HG03103 (cell line): ENCODE measurements at regions not wholly inside any gene's neighbourhood (a gene's known extent, or its start where the extent isn't known, plus 50 kb on each side); places are given as distances from the start of the nearest gene placed in this dataset.
A peak's percentile ranks its signal among the peaks of the same experiment; 100 is the strongest.

Source experiments
- ATAC-seq: cut with Tn5 transposase; IDR thresholded peaks from one replicate; pipeline ENCODE4 v1.9.1; 2021; ENCODE audit warnings: low read depth; ENCODE audit not compliant: unreplicated experiment

GRCh38 chr16:72532906-72533410 is 361.0 kb upstream of the PMFBP1 start:
- no peak for ATAC-seq

- no peak for ATAC-seq
Observed at GRCh38 chr16:72530434-72530833, 358.5 kb upstream of the PMFBP1 start.

- ATAC-seq, result no peak
Observed at GRCh38 chr16:72523087-72523486, 351.1 kb upstream of the PMFBP1 start.

- no peak for ATAC-seq
Observed at GRCh38 chr16:72517154-72517553, 345.2 kb upstream of the PMFBP1 start.

- no peak for ATAC-seq
Observed at GRCh38 chr16:72511171-72511570, 339.2 kb upstream of the PMFBP1 start.

- ATAC-seq, result no peak
Observed at GRCh38 chr16:72508191-72508590, 336.2 kb upstream of the PMFBP1 start.

GRCh38 chr16:72502594-72503005 is 330.6 kb upstream of the PMFBP1 start:
- no peak for ATAC-seq

GRCh38 chr16:72501739-72502593 is 330.0 kb upstream of the PMFBP1 start:
- ATAC-seq, result peak; percentile 82

GRCh38 chr16:72500545-72500944 is 328.6 kb upstream of the PMFBP1 start:
- no peak for ATAC-seq

- ATAC-seq, result no peak
Observed at GRCh38 chr16:72493716-72494415, 321.9 kb upstream of the PMFBP1 start.

GRCh38 chr16:72487283-72487682 is 315.3 kb upstream of the PMFBP1 start:
- no peak for ATAC-seq

- ATAC-seq, result no peak
Observed at GRCh38 chr16:72482695-72483094, 310.7 kb upstream of the PMFBP1 start.

- no peak for ATAC-seq
Observed at GRCh38 chr16:72481419-72481818, 309.5 kb upstream of the PMFBP1 start.

GRCh38 chr16:72480911-72481310 is 309.0 kb upstream of the PMFBP1 start:
- ATAC-seq, result no peak

GRCh38 chr16:72475688-72476087 is 303.7 kb upstream of the PMFBP1 start:
- ATAC-seq, result no peak

- no peak for ATAC-seq
Observed at GRCh38 chr16:72474501-72475123, 302.7 kb upstream of the PMFBP1 start.

- no peak for ATAC-seq
Observed at GRCh38 chr16:72473631-72474030, 301.7 kb upstream of the PMFBP1 start.

GRCh38 chr16:72471317-72471924 is 299.5 kb upstream of the PMFBP1 start:
- ATAC-seq, result no peak

- no peak for ATAC-seq
Observed at GRCh38 chr16:72470541-72470940, 298.6 kb upstream of the PMFBP1 start.

- no peak for ATAC-seq
Observed at GRCh38 chr16:72469932-72470331, 298.0 kb upstream of the PMFBP1 start.

- ATAC-seq, result no peak
Observed at GRCh38 chr16:72468582-72468981, 296.6 kb upstream of the PMFBP1 start.
